IPS-NIHi11 (cell line): ENCODE measurements at regions not wholly inside any gene's neighbourhood (a gene's known extent, or its start where the extent isn't known, plus 50 kb on each side); places are given as distances from the start of the nearest gene placed in this dataset.

ENCODE experiments used
- DNase-seq: peaks from one replicate; pipeline ENCODE4 v3.0.0; 2012; ENCODE audit warnings: mixed read lengths, low spot score

- no peak for DNase-seq
Observed at GRCh38 chr14:65794674-65795279, 382.2 kb downstream of the FUT8 start.

DNA sequence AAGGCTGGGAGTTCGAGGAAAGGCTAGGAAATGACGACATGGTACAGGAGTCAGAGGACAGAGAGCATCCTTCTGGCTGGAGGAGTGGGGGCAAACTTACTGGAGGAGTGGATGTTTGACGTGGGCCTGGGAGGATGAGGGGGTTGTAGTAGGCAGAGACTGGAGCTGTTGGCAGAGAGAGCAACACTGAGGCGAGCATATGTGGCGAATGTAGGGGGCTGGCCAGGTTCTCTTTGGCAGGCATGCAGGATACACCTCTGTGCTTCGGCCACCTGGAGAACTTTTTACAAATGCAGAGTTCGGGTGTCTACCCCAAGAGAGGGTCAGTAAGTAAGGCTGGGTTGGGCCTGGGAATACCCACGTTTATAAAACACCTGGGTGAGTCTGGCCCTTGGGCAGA lies 385.7 kb downstream of the FUT8 start:
- no peak for DNase-seq

DNA sequence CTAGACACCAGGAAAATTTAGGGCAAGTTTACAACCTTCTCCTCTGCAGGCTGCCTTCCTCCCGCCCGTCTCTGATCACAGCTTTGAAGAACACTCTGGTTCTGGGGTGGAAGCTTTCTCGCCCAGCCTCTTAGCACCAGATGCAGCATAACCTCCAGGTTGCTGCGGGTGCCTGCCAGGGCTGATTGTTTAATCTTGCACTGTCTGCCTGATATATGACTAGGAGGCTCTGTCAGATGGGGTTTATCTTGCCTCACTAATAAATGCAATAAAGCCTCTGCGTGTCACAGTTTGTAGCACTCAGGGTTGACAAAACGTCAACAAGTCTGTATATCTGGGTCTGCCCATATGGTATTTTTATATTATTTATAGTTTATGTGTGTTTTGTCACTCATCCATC lies 388.2 kb downstream of the FUT8 start:
- DNase-seq, result no peak

DNA sequence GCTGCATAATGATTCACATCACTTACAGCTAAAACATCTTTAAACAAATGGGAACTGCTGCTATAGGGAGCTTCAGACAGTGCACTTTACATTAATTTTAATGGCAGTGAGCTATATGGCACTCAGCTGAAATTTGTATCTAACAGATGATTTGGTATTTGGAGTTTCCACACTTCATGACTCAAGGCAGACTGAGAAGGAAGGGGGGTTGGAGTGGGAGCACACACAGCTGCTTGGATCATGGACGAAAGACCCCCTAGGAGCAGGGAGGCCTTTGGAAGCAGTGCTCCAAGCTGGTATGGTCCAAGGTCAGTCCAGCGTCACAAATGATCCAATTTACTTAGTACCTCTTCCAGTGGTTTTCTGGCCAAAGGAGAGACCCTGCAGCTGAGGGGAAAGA lies 389.7 kb downstream of the FUT8 start:
- no peak for DNase-seq

- DNase-seq, result no peak
Observed at GRCh38 chr14:65803885-65804284, 391.4 kb downstream of the FUT8 start.

DNA sequence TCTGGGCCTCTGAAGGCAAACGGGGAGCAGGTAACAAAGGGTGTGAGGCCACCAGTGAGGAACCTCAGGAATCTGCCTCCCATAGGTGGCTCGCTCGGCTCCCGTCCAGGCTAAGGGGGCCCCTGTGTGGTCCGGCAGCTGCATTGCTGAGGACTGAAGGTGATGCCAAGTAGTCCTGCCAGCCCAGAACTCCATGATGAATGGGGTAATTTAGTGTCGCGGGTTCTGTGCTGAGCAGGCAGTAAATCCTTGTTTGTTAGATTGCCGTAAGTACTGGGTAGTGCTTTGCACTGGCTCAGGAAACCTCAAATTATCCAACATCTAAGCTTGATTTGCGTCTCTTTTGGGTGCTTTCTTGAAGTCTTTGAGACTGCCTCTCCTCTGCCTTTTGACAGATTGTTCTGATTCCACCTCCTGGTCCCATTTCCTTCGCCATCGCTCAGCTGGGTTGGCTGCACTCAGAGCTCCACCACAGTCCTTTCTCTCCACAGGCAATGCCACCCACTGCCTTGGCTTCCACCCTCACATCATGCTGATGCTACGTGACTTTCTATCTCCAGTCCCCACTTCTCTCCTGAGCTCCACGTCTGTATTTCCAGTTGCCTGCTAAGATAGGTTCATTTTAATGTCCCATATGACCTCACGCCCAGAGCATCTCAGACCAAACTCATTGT lies 392.0 kb downstream of the FUT8 start:
- DNase-seq, result no peak

DNA sequence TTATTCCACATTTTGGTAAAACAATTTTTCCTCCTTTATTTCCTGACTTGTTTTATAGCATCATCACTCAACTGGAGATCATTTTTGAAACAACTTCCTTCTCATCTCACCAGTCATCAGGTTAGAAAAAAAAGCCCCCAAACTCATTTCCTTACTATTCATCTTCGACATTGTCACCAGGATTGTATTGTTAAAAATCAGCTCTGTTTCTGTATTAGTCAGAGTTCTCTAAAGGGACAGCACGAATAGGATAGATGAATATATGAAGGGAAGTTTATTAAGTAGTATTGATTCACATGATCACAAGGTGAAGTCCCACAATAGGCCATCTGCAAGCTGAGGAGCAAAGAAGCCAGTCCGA lies 392.6 kb downstream of the FUT8 start:
- DNase-seq, result no peak

DNA sequence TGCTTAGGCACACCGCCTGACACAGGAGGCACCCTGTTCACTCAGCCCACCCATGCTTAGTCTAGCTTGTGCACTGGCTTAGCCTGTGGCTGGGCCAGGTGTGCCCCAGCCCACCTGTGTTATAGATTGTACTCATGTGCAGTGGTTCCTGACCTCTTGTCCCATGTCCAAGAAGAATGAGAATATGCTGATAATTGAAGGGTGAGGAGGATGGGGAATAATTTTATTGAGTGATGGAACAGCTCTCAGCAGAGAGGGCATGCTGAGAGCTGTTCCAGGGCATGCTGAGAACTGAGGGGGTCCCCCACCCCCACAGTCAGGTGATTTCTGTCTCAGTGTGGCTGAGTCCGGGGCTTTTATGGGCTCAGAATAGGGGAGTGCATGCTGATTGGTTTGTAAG lies 395.9 kb downstream of the FUT8 start:
- DNase-seq, result no peak

GRCh38 chr14:65810322-65810721 lies 397.8 kb downstream of the FUT8 start:
- no peak for DNase-seq

DNA sequence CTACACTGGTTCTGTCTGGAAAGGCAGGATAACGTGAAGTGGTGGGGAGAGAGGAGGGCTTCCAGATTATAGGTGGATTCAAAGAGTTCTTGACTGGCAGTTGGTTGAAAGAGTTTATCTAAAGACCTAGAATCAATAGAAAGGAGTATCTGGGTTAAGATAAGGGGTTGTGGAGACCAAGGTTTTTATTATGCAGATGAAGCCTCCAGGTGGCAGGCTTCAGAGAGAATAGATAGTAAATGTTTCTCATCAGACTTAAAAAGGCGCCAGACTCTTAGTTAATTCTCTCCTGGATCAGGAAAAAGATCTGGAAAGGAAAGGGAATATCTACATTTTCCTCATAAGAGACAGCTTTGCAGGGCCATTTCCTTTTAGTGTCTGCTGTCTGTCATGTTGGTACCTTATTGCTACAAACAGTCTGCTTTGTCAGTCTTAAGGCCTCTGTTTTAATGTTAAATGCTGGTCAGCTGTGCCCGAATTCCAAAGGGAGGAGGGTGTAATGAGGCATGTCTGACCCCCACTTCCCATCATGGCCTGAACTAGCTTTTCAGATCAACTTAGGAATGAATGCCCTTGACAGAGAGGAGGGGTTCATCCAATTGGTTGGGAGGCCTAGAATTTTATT lies 401.3 kb downstream of the FUT8 start:
- DNase-seq, result no peak

DNA sequence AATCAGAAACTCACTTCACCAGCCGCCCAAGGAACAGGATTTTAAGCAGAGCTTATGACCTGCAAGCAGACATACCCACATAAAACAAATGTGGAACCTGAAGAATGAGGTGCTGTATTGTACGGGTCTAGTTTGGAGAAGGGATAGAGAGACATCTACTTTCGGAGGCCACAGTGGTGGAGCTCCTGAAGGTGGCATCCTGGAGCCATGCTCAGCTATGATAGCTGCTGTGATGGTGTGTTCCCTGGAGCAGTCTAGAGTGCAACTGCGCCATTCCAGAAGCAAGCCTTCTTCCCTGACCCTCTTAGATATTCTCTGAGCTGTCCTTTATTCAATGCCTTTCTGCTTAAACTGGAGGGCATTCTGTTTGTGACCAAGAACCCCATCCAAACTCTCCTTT lies 402.6 kb downstream of the FUT8 start:
- no peak for DNase-seq

- no peak for DNase-seq
Observed at GRCh38 chr14:65817011-65817410, 404.5 kb downstream of the FUT8 start.

DNA sequence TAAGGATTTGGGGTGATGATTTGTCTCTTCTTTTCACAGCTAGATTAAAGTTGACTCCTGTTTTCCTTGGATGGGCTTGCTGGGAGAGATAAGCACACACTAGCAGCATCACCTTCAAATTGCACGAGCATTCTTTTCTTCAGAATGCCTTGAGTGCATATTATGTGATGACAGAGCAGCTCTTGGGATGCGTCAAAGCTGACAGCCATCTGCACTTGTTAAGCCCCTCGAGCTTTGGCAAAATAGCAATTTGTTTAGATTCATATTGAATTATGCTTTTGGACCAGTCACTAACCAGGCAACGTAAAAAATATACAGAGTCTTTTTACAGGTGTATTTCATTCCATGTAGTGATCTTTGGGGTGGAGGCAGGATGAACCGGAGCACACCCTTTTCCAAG lies 407.0 kb downstream of the FUT8 start:
- DNase-seq, result no peak

DNA sequence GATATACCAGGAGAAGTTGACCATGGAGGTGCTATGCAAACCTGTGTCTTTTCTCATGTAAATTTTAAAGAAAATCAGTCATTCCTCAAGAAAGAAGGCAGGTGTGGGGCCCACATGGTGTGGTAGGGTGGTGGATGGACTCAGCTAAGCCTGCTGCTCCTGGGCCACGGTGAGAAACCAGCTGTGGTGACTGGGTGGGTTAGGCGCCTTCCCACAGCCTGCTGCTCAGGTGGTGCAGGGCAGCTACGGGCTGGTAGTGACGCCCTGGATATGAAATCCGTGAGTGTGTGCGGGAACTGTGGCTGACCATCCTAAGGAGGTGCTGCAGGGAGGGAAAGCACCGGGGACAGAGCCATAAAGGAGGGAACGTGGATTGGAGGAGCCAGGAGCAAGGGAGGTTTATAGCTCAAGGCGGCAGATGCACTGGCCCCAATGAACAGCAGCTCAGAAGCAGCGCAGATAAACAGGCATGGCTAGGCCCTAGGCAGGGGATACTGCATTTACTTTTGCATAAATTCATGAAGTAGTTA lies 408.8 kb downstream of the FUT8 start:
- DNase-seq, result no peak

GRCh38 chr14:65824285-65824977 lies 411.9 kb downstream of the FUT8 start:
- DNase-seq, result peak; percentile 75

- no peak for DNase-seq
Observed at GRCh38 chr14:65824978-65825299, 412.4 kb downstream of the FUT8 start.

DNA sequence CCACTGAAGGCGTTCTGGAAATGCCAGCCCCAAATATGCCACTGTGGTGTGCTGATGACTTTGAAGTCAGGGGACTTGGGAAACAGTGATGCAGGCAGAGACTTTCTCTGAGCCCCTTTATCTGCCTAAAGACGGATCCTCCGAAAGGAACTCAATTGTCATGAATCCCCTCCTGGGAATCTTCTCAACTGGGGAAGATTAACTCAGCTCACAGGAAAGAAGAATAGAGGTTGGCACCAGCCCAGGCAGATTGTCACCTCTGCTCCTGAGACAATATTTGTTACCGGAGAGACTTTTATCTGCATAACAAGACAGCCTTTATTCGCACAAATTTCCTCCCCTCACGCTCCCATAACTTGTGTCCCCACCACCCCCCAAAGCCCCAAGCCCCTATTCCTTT lies 414.4 kb downstream of the FUT8 start:
- DNase-seq, result no peak

GRCh38 chr14:65827520-65827919 lies 415.0 kb downstream of the FUT8 start:
- DNase-seq, result no peak

GRCh38 chr14:65828396-65828795 lies 415.9 kb downstream of the FUT8 start:
- no peak for DNase-seq

DNA sequence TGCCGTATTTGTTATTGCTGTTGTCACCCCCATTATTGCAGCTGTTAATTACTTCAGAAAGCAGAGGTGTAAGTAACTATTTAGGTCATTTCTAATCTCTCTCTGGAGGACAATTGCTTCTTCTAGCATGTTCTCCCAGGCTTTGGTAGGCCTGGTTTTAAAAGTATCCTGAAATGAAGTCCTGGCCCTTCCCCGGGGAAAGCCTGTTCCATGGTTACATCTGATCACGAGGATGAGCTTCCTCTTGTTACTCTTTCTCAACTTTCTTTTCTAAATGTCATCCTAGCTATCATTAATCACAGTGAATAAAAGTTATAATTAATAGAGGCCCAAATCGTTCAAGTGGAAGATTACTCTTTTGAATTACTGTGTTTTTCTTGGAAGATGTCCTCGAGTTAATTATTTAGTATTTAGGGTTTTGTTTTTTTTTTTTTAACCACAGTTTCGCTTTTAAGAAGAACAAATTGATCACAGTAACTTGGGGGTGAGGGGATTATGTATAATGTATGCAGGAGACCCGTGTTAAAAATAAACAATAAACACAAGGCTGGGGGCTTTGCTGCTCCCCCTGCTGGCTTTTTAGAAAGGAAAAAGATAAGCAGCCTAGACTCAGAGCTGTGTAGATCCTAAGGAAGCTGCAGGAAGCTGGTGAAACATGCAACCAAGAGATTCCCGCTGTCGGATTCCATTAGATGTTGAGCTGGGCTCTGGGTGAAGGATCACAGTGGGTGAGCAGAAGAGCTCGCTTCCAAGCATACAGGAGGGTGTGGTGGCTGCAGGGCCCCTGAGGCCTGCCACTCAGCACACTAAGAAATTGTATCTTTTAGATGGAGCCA lies 420.1 kb downstream of the FUT8 start:
- DNase-seq, result peak; percentile 39

DNA sequence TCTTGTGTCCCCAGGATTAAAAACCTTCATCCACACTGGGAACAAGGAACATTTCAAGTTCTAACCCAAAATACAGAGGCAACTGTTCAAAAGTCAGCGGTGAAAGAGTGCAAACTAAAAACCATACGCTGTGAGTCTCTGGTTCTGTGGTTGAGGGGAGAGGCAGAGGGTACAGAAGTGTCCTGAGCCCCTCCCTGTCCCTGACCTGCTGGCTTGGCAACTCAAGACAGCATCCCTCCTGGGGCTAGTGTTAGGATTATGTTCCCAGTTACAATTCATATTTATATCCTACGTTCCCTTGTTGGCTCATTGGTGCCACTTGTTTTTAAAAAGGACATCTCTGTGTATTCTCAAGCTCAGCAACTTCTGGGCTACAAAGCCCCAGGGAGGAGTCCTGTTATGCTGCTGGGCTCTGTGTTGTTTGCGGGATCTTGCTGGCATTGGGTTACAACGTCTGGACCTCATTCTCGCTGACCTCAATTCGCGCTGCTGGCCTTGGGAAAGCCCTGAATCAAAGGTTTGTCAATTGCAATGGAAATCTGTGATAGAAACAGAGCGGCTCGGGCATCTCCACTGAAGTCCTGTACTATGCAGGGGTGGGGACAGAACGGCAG lies 420.8 kb downstream of the FUT8 start:
- no peak for DNase-seq

- no peak for DNase-seq
Observed at GRCh38 chr14:65834051-65834450, 421.5 kb downstream of the FUT8 start.
